ENCODE measurements at regions not wholly inside any gene's neighbourhood (a gene's known extent, or its start where the extent isn't known, plus 50 kb on each side); places are given as distances from the start of the nearest gene placed in this dataset.
"Not testable (repeated sequence)": the region's sequence is repeated elsewhere in the genome, so short reads cannot be mapped to it uniquely, and the experiment has no call there.

- DNase-seq (ENCODE audit: low read depth), result no peak
Observed at GRCh38 chrX:1140236-1140681, 72.2 kb downstream of the CRLF2 start.

GRCh38 chrX:1139185-1139500, 73.3 kb downstream of the CRLF2 start:
- DNase-seq (ENCODE audit: low read depth), result no peak

DNA sequence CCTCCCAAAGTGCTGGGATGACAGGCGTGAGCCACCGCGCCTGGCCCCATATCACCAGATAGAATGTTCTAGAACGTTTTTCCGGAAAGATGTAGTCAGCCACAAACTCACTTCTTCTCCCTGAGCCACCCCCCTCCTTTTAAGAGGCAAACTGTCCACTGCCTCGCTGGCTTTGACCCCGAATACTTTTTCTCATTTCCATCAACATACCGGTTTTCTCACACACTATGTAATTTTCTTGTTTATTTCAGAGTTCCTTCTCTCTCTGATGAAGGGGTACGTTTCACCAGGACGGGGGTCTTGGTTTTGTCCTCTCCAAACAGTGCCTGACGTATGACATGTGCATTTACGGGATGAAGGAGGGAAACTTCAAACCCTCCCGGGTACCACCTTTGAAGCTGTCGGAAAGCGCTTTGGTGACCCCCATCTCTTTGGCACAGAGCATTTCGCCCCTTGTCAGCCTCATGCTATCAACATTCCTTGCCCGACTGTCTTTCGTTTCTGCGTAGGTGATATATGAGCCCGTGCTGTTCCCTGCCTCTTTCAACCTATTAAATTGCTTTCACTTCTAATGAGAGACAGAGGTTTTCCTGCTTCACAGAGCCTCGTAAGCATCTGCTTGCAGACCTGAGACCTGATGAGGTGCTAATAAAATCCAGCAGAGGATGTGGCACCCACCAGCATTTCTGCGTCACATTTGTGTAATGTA, 73.8 kb downstream of the CRLF2 start:
- no peak for DNase-seq (ENCODE audit: low read depth)

GRCh38 chrX:1137531-1137930, 74.9 kb downstream of the CRLF2 start:
- DNase-seq (ENCODE audit: low read depth), result no peak

DNA sequence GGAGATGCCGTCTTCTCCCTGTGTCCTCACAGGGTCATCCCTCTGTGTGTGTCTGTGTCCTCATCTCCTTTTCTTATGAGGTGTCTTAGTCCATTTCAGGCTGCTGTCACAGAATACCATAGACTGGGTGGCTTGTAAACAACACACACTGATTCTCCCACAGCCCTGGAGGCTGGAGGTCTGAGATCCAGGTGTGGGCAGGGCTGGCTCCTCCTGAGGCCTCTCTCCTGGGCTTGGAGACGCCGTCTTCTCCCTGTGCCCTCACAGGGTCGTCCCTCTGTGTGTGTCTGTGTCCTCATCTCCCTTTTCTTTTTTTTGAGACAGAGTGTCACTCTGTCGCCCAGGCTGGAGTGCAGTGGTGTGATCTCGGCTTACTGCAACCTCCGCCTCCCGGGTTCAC, 75.9 kb downstream of the CRLF2 start:
- not testable (repeated sequence) for DNase-seq (ENCODE audit: low read depth)

GRCh38 chrX:1134976-1135375, 77.5 kb downstream of the CRLF2 start:
- no peak for DNase-seq (ENCODE audit: low read depth)

DNA sequence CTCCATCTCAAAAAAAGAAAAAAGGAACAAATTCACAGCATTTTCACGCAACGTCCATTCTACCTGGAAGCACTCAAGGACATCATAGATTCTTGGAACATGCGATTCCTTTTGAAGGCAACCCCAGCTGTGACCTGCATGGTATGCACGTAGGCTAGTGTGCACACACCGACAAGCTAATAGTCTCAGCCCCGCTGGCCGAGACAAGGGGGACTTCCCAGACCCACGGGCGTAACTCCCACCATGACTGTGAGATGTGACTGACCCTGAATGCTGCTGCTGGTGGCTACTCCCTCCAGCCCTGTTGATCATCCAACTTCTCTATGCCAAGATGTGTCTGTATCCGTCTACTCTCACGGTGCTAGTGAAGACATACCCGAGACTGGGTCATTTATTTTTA, 78.3 kb downstream of the CRLF2 start:
- DNase-seq (ENCODE audit: low read depth), result no peak

GRCh38 chrX:1126738-1127137, 85.7 kb downstream of the CRLF2 start:
- DNase-seq (ENCODE audit: low read depth), result no peak

GRCh38 chrX:1124531-1124930, 87.9 kb downstream of the CRLF2 start:
- no peak for DNase-seq (ENCODE audit: low read depth)

- DNase-seq (ENCODE audit: low read depth), result not testable (repeated sequence)
Observed at GRCh38 chrX:1122851-1123250, 89.6 kb downstream of the CRLF2 start.

DNA sequence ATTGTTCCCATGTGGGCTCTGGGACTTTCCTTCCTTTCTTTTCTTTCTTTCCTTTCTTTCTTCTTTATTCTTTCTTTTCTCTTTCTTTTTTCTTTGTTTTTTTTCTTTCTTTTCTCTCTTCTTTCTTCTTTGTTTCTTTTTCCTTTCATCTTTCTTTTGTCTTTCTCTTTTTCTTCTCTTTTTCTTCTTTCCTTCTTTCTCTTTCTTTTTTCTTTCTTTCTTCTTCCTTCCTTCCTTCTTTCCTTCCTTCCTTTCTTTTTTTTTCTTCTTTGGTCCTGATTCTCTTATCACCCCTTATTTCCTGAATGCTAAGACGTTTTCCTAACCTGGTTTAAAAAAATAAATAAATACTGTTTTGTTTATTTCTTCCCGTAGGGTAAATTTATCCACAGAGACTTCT, 93.2 kb downstream of the CRLF2 start:
- no peak for DNase-seq (ENCODE audit: low read depth)

DNA sequence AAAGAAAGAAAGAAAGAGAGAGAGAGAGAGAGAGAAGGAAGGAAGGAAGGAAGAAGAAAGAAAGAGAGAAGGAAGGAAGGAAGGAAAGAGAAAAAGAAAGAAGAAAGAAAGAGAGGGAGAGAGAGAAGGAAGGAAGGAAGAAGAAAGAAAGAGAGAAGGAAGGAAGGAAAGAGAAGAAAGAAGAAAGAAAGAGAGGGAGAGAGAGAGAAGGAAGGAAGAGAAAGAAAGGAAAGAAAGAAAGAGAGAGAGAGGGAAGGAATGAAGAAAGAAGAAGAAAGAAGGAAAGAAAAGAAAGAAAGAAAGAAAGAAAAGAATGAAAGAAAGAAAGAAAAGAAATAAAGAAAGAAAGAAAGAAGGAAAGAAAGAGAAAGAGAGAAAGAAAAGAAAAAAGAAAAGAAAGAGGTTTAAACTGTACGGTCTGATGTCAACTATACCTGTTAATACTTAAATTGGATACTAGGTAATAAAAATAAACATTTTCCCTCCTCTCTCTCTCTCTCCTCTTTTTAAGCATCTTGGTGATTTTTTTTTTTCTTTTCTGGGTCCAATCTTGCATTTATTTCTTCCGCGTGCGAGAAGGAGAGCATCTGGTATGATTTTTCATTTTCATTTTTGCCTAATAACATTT, 93.8 kb downstream of the CRLF2 start:
- no peak for DNase-seq (ENCODE audit: low read depth)

- not testable (repeated sequence) for DNase-seq (ENCODE audit: low read depth)
Observed at GRCh38 chrX:1115411-1115810, 97.0 kb downstream of the CRLF2 start.

DNA sequence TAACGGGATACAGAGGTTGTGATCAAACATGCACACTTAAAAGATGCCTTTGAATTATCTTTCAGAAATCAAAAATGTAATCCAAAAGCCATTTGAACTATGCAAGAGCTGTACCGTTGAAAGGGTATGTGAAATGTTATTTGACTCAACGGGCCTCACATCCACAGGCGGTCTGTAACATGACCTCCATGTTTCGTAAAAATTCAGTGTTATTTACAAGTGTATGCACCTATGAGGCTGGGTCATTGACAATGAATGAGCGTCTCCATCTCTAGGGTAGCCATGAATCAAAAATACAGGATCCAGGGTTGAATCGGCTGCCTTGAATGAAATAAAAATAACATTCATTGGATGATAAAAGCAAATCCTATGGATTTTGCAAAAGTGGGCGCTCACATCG, 100.1 kb downstream of the CRLF2 start:
- DNase-seq (ENCODE audit: low read depth), result no peak

GRCh38 chrX:1111601-1112300, 100.7 kb downstream of the CRLF2 start:
- DNase-seq (ENCODE audit: low read depth), result no peak

GRCh38 chrX:1109580-1110119, 102.8 kb downstream of the CRLF2 start:
- DNase-seq (ENCODE audit: low read depth), result no peak

DNA sequence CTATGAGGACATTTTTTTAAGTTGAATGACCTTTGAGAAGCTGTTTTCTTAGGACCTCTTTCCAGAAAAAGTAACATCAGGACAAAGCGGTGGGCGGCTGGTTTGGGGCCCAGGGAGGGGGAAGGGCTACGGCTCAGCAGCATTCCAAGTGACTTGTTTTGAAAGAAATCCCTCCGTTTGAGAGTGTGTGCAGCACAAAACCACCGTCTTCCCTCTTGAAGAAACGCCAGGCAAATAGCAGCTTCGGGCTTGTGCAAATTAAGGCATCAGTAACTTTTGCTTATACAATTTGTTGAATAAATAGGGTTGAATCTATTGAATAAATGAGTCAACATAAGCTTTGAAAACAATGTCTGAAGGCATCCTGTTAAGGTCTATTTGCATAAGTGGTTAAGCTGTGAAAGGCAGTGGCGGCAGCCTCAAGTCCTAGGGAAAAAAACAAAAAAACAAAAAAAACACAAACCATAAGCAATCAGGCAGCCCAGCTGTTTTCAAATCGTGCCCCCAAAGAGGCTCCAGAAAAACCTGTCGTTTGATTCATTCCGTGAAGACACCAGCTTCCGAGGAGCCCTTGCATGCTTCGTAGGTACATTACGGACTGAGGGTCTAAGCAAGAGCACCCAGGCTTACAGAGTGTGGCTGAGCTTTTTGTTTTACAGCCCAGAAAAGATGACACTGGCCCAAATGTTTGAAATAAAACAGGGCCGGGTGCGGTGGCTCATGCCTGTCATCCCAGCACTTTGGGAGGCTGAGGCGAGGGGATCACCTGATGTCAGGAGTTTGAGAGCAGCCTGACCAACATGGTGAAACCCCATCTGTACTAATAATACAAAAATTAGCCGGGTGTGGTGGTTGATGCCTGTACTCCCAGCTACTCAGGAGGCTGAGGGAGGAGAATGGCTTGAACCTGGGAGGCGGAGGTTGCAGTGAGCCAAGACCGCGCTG, 103.7 kb downstream of the CRLF2 start:
- DNase-seq (ENCODE audit: low read depth), result no peak

- DNase-seq (ENCODE audit: low read depth), result no peak
Observed at GRCh38 chrX:1106478-1107210, 105.8 kb downstream of the CRLF2 start.

GRCh38 chrX:1105671-1106419, 106.6 kb downstream of the CRLF2 start:
- no peak for DNase-seq (ENCODE audit: low read depth)

DNA sequence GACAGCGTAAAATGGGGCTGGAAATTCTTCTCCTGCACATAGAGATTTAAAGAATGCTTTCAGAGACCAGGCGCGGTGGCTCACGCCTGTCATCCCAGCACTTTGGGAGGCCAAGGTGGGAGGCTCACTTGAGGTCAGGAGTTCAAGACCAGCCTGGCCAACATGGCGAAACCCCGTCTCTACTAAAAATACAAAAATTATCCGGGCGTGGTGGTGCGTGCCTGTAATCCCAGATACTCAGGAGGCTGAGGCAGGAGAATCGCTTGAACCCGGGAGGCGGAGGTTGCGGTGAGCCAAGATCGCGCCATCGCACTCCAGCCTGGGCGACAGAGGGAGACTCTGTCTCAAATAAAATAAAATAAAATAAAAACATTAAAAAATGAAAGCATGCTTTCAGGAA, 107.4 kb downstream of the CRLF2 start:
- DNase-seq (ENCODE audit: low read depth), result not testable (repeated sequence)

- no peak for DNase-seq (ENCODE audit: low read depth)
Observed at GRCh38 chrX:1103360-1103759, 109.1 kb downstream of the CRLF2 start.

Measured in stromal cell of bone marrow (primary cell).